Endothelial cell of umbilical vein (primary cell): ENCODE measurements at regions not wholly inside any gene's neighbourhood (a gene's known extent, or its start where the extent isn't known, plus 50 kb on each side); places are given as distances from the start of the nearest gene placed in this dataset.

Experiments
- BruUV-seq: library from RNA; stranded (reverse); fragments of 400-500 nt; replicated peaks from 2 replicates; lab custom pipeline; 2021; lab: Mats Ljungman, UMichigan
- CTCF ChIA-PET: fragments of 300-600, 350-600 bp; sonication (Branson Sonifier 250); formaldehyde crosslinking; loops from one replicate; lab custom pipeline; 2021; ENCODE audit warnings: antibody characterized with exemption, inconsistent platforms; lab: Charles Lee
- POLR2A ChIA-PET: fragments of 300-600, 350-600 bp; sonication (Branson Sonifier 250); formaldehyde crosslinking; loops from one replicate; lab custom pipeline; 2021; ENCODE audit warnings: antibody characterized with exemption, inconsistent platforms; lab: Charles Lee
- DNase-seq: peaks from one replicate; pipeline ENCODE4 v3.0.0-alpha.2; 2011; ENCODE audit warnings: low read depth, low spot score
- FAIRE-seq: peaks from 2 replicates; lab custom pipeline; 2011; peaks lifted over from hg19 to GRCh38; lab: Jason Lieb, UNC
- H2AFZ ChIP-seq: 2 replicates; pipeline ENCODE4 v1.6.0; 2012; ENCODE audit warnings: low read depth, low read length, control low read depth, inconsistent platforms
- H3K27ac ChIP-seq: 2 replicates; pipeline ENCODE4 v1.5.1; 2011; ENCODE audit warnings: low read depth, mild to moderate bottlenecking, control low read depth, low read length, moderate library complexity; ENCODE audit not compliant: insufficient read depth
- H3K27me3 ChIP-seq, 2 experiments: 2 replicates each; pipeline versions ENCODE4 v1.6.0 to v1.6.1; 2011; ENCODE audit warnings: low read length in 2 of 2, mixed read lengths in 1 of 2; ENCODE audit not compliant: control insufficient read depth in 2 of 2, insufficient read depth in 2 of 2
- H3K36me3 ChIP-seq, 2 experiments: 2 replicates in 1 of 2; 3 replicates in 1 of 2; pipeline ENCODE4 v1.5.1; 2011; ENCODE audit warnings: low read length in 2 of 2, mild to moderate bottlenecking in 1 of 2, moderate library complexity in 1 of 2; ENCODE audit not compliant: control insufficient read depth in 2 of 2, insufficient read depth in 2 of 2; ENCODE audit errors: extremely low read depth in 1 of 2
- H3K4me1 ChIP-seq: 3 replicates; pipeline ENCODE4 v1.5.1; 2011; ENCODE audit warnings: mild to moderate bottlenecking, low read length; ENCODE audit not compliant: control insufficient read depth, insufficient read depth; ENCODE audit errors: extremely low read depth
- H3K4me2 ChIP-seq: 2 replicates; pipeline ENCODE4 v1.6.1; 2011; ENCODE audit warnings: low read length, control low read depth, mixed read lengths; ENCODE audit not compliant: insufficient read depth
- H3K4me3 ChIP-seq, 3 experiments: fragments of 200-600 bp in 1 of 3; sonication (generic), shearing (Covaris generic) in 1 of 3; replicated peaks in 1 of 3; 2 replicates each; pipeline ENCODE4 v1.5.1; 2011 to 2016; ENCODE audit warnings: control low read depth in 3 of 3, low read length in 3 of 3, mild to moderate bottlenecking in 2 of 3, inconsistent platforms in 1 of 3, low read depth in 1 of 3, moderate library complexity in 1 of 3; ENCODE audit not compliant: insufficient read depth in 1 of 3
- H3K79me2 ChIP-seq: 2 replicates; pipeline ENCODE4 v1.6.0; 2012; ENCODE audit warnings: low read length, inconsistent platforms; ENCODE audit not compliant: control insufficient read depth, insufficient read depth
- H3K9ac ChIP-seq: replicated peaks from 2 replicates; pipeline ENCODE3; 2011; ENCODE audit warnings: low read length, control low read depth; ENCODE audit not compliant: insufficient read depth; ENCODE audit errors: extremely low read depth
- H3K9me1 ChIP-seq: replicated peaks from 3 replicates; pipeline ENCODE4 v1.6.0; 2011; ENCODE audit warnings: mild to moderate bottlenecking, low read length; ENCODE audit not compliant: control insufficient read depth, insufficient read depth; ENCODE audit errors: extremely low read depth
- H3K9me3 ChIP-seq: replicated peaks from 2 replicates; pipeline ENCODE4 v1.5.1; 2012; ENCODE audit warnings: low read length, inconsistent platforms; ENCODE audit not compliant: control insufficient read depth, insufficient read depth
- H4K20me1 ChIP-seq: replicated peaks from 2 replicates; pipeline ENCODE3; 2011; ENCODE audit warnings: mild to moderate bottlenecking, low read length; ENCODE audit not compliant: control insufficient read depth, insufficient read depth; ENCODE audit errors: extremely low read depth
- EZH2 ChIP-seq: IDR thresholded peaks from 2 replicates; pipeline ENCODE4 v1.6.1; 2012; ENCODE audit warnings: borderline replicate concordance, low read depth, mild to moderate bottlenecking, moderate library complexity, low read length, inconsistent platforms; ENCODE audit not compliant: severe bottlenecking
- FOS ChIP-seq: IDR thresholded peaks from 2 replicates; pipeline ENCODE4 v1.6.1; 2011; ENCODE audit warnings: mild to moderate bottlenecking, low read length, moderate library complexity, borderline replicate concordance; ENCODE audit not compliant: insufficient read depth
- GATA2 ChIP-seq: IDR thresholded peaks from 2 replicates; pipeline ENCODE4 v1.7.0; 2011; ENCODE audit warnings: low read depth, mild to moderate bottlenecking, moderate library complexity, mixed read lengths, low read length; ENCODE audit not compliant: insufficient read length, insufficient read depth
- JUN ChIP-seq: IDR thresholded peaks from 2 replicates; pipeline ENCODE4 v1.6.1; 2011; ENCODE audit warnings: borderline replicate concordance, low read depth; ENCODE audit not compliant: insufficient read length, insufficient read depth
- MYC ChIP-seq: IDR thresholded peaks from one replicate; pipeline ENCODE4 v1.6.1; 2011; ENCODE audit warnings: mild to moderate bottlenecking, low read depth, low read length
- POLR2A ChIP-seq: IDR thresholded peaks from 2 replicates; pipeline ENCODE4 v1.6.1; 2012; ENCODE audit warnings: low read depth, mild to moderate bottlenecking, control low read depth, low read length
- POLR2AphosphoS5 ChIP-seq: IDR thresholded peaks from 2 replicates; pipeline ENCODE4 v1.6.1; 2012; ENCODE audit warnings: low read depth, mild to moderate bottlenecking, control low read depth, low read length, moderate library complexity; ENCODE audit not compliant: insufficient read depth
- dilution Hi-C: fragments of 300-500 bp; cut with MboI; formaldehyde crosslinking; loops from one replicate; pipeline ENCODE4 v1.15.0; 2019; ENCODE audit warnings: low sequenced_read_pairs; ENCODE audit not compliant: extremely low pct_ligation_motif_present
- intact Hi-C: fragments of 100-400 bp; cut with micrococcal nuclease; formaldehyde crosslinking; loops from one replicate; pipeline ENCODE4 v1.10.0; 2022
- TF ChIP-seq, protein P1 (sequence below), 2 donors: IDR thresholded peaks; 1 replicate in 1 of 2; 2 replicates in 1 of 2; pipeline ENCODE4 v1.5.1; 2011; ENCODE audit warnings: low read length in 2 of 2, mild to moderate bottlenecking in 2 of 2, moderate library complexity in 2 of 2, control low read depth in 1 of 2, inconsistent platforms in 1 of 2, low read depth in 1 of 2; ENCODE audit not compliant: insufficient read depth in 1 of 2; ENCODE audit errors: extremely low read depth in 1 of 2
- TF ChIP-seq, protein P2 (sequence below): IDR thresholded peaks from 2 replicates; pipeline ENCODE4 v1.6.1; 2011; ENCODE audit not compliant: insufficient read depth, insufficient read length

DNA sequence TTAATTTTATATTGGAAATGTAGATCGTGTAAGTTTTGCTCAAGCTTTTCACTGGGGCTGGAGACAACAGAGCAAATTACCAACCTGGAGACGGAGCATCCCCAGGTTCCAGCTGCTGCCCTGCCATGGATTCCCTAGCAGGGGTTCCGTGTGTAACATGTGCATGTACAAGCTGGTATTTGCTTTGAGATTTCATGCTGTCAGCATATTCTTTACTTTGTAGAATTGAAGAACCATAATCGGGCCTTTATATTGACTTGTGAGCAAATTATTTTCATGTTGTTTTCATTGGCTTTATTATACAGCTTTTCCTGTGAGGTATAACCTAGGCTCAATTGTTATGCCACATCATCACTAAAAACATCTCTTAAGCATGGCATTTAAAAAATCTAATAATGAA is 369.2 kb upstream of the COBL start:
- no peaks in the 10 kb centered on the region for H3K79me2 ChIP-seq
- intact Hi-C loops (no loop called here), dilution Hi-C loops (no loop called here)
- no peaks in the 10 kb centered on the region for H3K9me1 ChIP-seq
- H3K27ac ChIP-seq: no peak overlapping the region
- H4K20me1 ChIP-seq: no peaks in the 10 kb centered on the region
- ChIA-PET CTCF (no interaction called here), POLR2A (no interaction called here)
- no peaks in the 10 kb centered on the region for H3K36me3 ChIP-seq
- H3K9me3 ChIP-seq: peaks cover 7% of the 10 kb centered on the region
- no peak overlapping the region for H2AFZ ChIP-seq
- no peaks in the 10 kb centered on the region for H3K27me3 ChIP-seq
- FAIRE-seq: no peak
- H3K4me1 ChIP-seq: no peaks in the 10 kb centered on the region
- DNase-seq: no peak
- H3K9ac ChIP-seq: no peak overlapping the region
- BruUV-seq: no TSS peak
- H3K4me3 ChIP-seq: no peak overlapping the region
- TF ChIP-seq, protein P1, sequence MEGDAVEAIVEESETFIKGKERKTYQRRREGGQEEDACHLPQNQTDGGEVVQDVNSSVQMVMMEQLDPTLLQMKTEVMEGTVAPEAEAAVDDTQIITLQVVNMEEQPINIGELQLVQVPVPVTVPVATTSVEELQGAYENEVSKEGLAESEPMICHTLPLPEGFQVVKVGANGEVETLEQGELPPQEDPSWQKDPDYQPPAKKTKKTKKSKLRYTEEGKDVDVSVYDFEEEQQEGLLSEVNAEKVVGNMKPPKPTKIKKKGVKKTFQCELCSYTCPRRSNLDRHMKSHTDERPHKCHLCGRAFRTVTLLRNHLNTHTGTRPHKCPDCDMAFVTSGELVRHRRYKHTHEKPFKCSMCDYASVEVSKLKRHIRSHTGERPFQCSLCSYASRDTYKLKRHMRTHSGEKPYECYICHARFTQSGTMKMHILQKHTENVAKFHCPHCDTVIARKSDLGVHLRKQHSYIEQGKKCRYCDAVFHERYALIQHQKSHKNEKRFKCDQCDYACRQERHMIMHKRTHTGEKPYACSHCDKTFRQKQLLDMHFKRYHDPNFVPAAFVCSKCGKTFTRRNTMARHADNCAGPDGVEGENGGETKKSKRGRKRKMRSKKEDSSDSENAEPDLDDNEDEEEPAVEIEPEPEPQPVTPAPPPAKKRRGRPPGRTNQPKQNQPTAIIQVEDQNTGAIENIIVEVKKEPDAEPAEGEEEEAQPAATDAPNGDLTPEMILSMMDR (IDR thresholded peaks at IDR 0.05; ENCODE audit: extremely low read depth in 1 of 2, insufficient read depth in 1 of 2, low read depth in 1 of 2, low read length in 2 of 2): no peak
- TF ChIP-seq, protein P2, sequence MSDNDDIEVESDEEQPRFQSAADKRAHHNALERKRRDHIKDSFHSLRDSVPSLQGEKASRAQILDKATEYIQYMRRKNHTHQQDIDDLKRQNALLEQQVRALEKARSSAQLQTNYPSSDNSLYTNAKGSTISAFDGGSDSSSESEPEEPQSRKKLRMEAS: no peak
- TF ChIP-seq EZH2 (no peak), MYC (no peak), JUN (no peak), POLR2AphosphoS5 (no peak), FOS (no peak), GATA2 (no peak), POLR2A (no peak)
- H3K4me2 ChIP-seq: no peak overlapping the region
